Rectal smooth muscle tissue (tissue), 1 donor: ENCODE measurements at regions not wholly inside any gene's neighbourhood (a gene's known extent, or its start where the extent isn't known, plus 50 kb on each side); places are given as distances from the start of the nearest gene placed in this dataset.

Experiments used
- H3K27ac ChIP-seq: one replicate; pipeline ENCODE4 v1.7.0; 2013; ENCODE audit warnings: low read depth, low read length, inconsistent platforms
- H3K27me3 ChIP-seq: one replicate; pipeline ENCODE4 v1.7.0; 2013; ENCODE audit warnings: low read length; ENCODE audit not compliant: control insufficient read depth, insufficient read depth
- H3K36me3 ChIP-seq: one replicate; pipeline ENCODE4 v1.7.0; 2013; ENCODE audit warnings: low read length; ENCODE audit not compliant: control insufficient read depth, insufficient read depth
- H3K4me1 ChIP-seq: one replicate; pipeline ENCODE4 v1.7.0; 2013; ENCODE audit warnings: low read length; ENCODE audit not compliant: control insufficient read depth, insufficient read depth
- H3K4me3 ChIP-seq: one replicate; pipeline ENCODE4 v1.7.0; 2013; ENCODE audit warnings: low read length
- H3K9ac ChIP-seq: one replicate; pipeline ENCODE4 v1.7.0; 2013; ENCODE audit warnings: low read length

- Histone ChIP-seq H3K36me3 (no peaks in the 10 kb centered on the region), H3K27ac (no peak overlapping the region), H3K4me1 (no peaks in the 10 kb centered on the region), H3K9ac (no peak overlapping the region), H3K27me3 (no peaks in the 10 kb centered on the region), H3K4me3 (no peak overlapping the region)
Observed at GRCh38 chr5:62041156-62041756, 264.8 kb upstream of the KIF2A start.

GRCh38 chr5:62042007-62042406 lies 264.0 kb upstream of the KIF2A start:
- Histone ChIP-seq H3K27ac (no peak overlapping the region), H3K4me1 (no peaks in the 10 kb centered on the region), H3K36me3 (no peaks in the 10 kb centered on the region), H3K27me3 (no peaks in the 10 kb centered on the region), H3K9ac (no peak overlapping the region), H3K4me3 (no peak overlapping the region)

GRCh38 chr5:62043289-62044280 lies 262.4 kb upstream of the KIF2A start:
- H3K36me3 ChIP-seq, result no peaks in the 10 kb centered on the region
- H3K9ac ChIP-seq, result no peak overlapping the region
- H3K27ac ChIP-seq, result no peak overlapping the region
- no peak overlapping the region for H3K4me3 ChIP-seq
- no peaks in the 10 kb centered on the region for H3K4me1 ChIP-seq
- no peaks in the 10 kb centered on the region for H3K27me3 ChIP-seq

GRCh38 chr5:62044989-62045388 lies 261.0 kb upstream of the KIF2A start:
- no peak overlapping the region for H3K9ac ChIP-seq
- H3K27ac ChIP-seq, result no peak overlapping the region
- H3K4me3 ChIP-seq, result no peak overlapping the region
- no peaks in the 10 kb centered on the region for H3K4me1 ChIP-seq
- H3K27me3 ChIP-seq, result no peaks in the 10 kb centered on the region
- H3K36me3 ChIP-seq, result no peaks in the 10 kb centered on the region

GRCh38 chr5:62046191-62046590 lies 259.8 kb upstream of the KIF2A start:
- Histone ChIP-seq H3K27ac (no peak overlapping the region), H3K36me3 (no peaks in the 10 kb centered on the region), H3K4me3 (no peak overlapping the region), H3K9ac (no peak overlapping the region), H3K27me3 (no peaks in the 10 kb centered on the region), H3K4me1 (no peaks in the 10 kb centered on the region)

GRCh38 chr5:62051747-62052146 lies 254.3 kb upstream of the KIF2A start:
- no peaks in the 10 kb centered on the region for H3K27me3 ChIP-seq
- no peak overlapping the region for H3K4me3 ChIP-seq
- no peaks in the 10 kb centered on the region for H3K4me1 ChIP-seq
- H3K27ac ChIP-seq, result no peak overlapping the region
- H3K36me3 ChIP-seq, result no peaks in the 10 kb centered on the region
- no peak overlapping the region for H3K9ac ChIP-seq

GRCh38 chr5:62059960-62060359 lies 246.0 kb upstream of the KIF2A start:
- no peaks in the 10 kb centered on the region for H3K27me3 ChIP-seq
- H3K4me3 ChIP-seq, result no peak overlapping the region
- H3K36me3 ChIP-seq, result no peaks in the 10 kb centered on the region
- H3K9ac ChIP-seq, result no peak overlapping the region
- H3K4me1 ChIP-seq, result no peaks in the 10 kb centered on the region
- H3K27ac ChIP-seq, result no peak overlapping the region

GRCh38 chr5:62065050-62065449 lies 241.0 kb upstream of the KIF2A start:
- Histone ChIP-seq H3K4me1 (no peaks in the 10 kb centered on the region), H3K9ac (no peak overlapping the region), H3K27ac (no peak overlapping the region), H3K27me3 (no peaks in the 10 kb centered on the region), H3K4me3 (no peak overlapping the region), H3K36me3 (no peaks in the 10 kb centered on the region)

GRCh38 chr5:62066761-62067277 lies 239.2 kb upstream of the KIF2A start:
- H3K4me3 ChIP-seq, result no peak overlapping the region

GRCh38 chr5:62068554-62068953 lies 237.5 kb upstream of the KIF2A start:
- Histone ChIP-seq H3K27ac (no peak overlapping the region), H3K4me3 (no peak overlapping the region), H3K36me3 (no peaks in the 10 kb centered on the region), H3K4me1 (no peaks in the 10 kb centered on the region), H3K27me3 (no peaks in the 10 kb centered on the region), H3K9ac (no peak overlapping the region)

More at GRCh38 chr5:62066761-62067277, 239.2 kb upstream of the KIF2A start:
- Histone ChIP-seq H3K27me3 (no peaks in the 10 kb centered on the region), H3K9ac (no peak overlapping the region), H3K27ac (no peak overlapping the region), H3K4me1 (no peaks in the 10 kb centered on the region), H3K36me3 (no peaks in the 10 kb centered on the region)

GRCh38 chr5:62077387-62077786 lies 228.6 kb upstream of the KIF2A start:
- no peak overlapping the region for H3K9ac ChIP-seq
- no peak overlapping the region for H3K27ac ChIP-seq
- no peaks in the 10 kb centered on the region for H3K36me3 ChIP-seq
- H3K4me3 ChIP-seq, result no peak overlapping the region
- no peaks in the 10 kb centered on the region for H3K27me3 ChIP-seq
- no peaks in the 10 kb centered on the region for H3K4me1 ChIP-seq

GRCh38 chr5:62077823-62078550 lies 228.0 kb upstream of the KIF2A start:
- no peaks in the 10 kb centered on the region for H3K27me3 ChIP-seq
- no peak overlapping the region for H3K27ac ChIP-seq
- no peak overlapping the region for H3K9ac ChIP-seq
- H3K36me3 ChIP-seq, result no peaks in the 10 kb centered on the region
- no peak overlapping the region for H3K4me3 ChIP-seq
- H3K4me1 ChIP-seq, result no peaks in the 10 kb centered on the region
